ENCODE measurements at regions not wholly inside any gene's neighbourhood (a gene's known extent, or its start where the extent isn't known, plus 50 kb on each side); places are given as distances from the start of the nearest gene placed in this dataset.

GRCh38 chr12:67535971-67536370 lies 112.6 kb upstream of the DYRK2 start:
- Histone ChIP-seq H3K9me2 (replicated peaks; ENCODE audit: control insufficient read depth, low read length) (no peaks in the 10 kb centered on the region), H3K4me1 (ENCODE audit: control insufficient read depth, low read length) (no peaks in the 10 kb centered on the region), H3K9me3 (ENCODE audit: control insufficient read depth, insufficient read depth, low read length) (no peaks in the 10 kb centered on the region), H4K20me1 (ENCODE audit: control insufficient read depth, insufficient read depth, low read depth, low read length) (no peaks in the 10 kb centered on the region), H3K27me3 (ENCODE audit: control insufficient read depth, low read length) (no peaks in the 10 kb centered on the region), H3F3A (ENCODE audit: control insufficient read depth, insufficient read depth) (no peaks in the 10 kb centered on the region), H3K27ac (ENCODE audit: low read depth, low read length) (no peak overlapping the region), H3K79me2 (ENCODE audit: control insufficient read depth, low read length) (no peaks in the 10 kb centered on the region), H3K4me3 (ENCODE audit: low read length) (no peak overlapping the region), H3K4me2 (ENCODE audit: low read length) (no peak overlapping the region), H3K36me3 (ENCODE audit: control insufficient read depth, low read length) (no peaks in the 10 kb centered on the region)
- no peak for TF ChIP-seq CTCF (IDR thresholded peaks at IDR 0.05; ENCODE audit: low read depth, low read length, poor library complexity, severe bottlenecking)
- no peak for TF ChIP-seq EZH2phosphoT487 (IDR thresholded peaks at IDR 0.05; ENCODE audit: borderline replicate concordance, low read length)

GRCh38 chr12:67539329-67539728 lies 109.2 kb upstream of the DYRK2 start:
- H4K20me1 ChIP-seq (ENCODE audit: control insufficient read depth, insufficient read depth, low read depth, low read length) = no peaks in the 10 kb centered on the region
- H3K4me1 ChIP-seq (ENCODE audit: control insufficient read depth, low read length) = no peaks in the 10 kb centered on the region
- no peaks in the 10 kb centered on the region for H3K9me2 ChIP-seq (replicated peaks; ENCODE audit: control insufficient read depth, low read length)
- no peaks in the 10 kb centered on the region for H3K27me3 ChIP-seq (ENCODE audit: control insufficient read depth, low read length)
- H3F3A ChIP-seq (ENCODE audit: control insufficient read depth, insufficient read depth) = no peaks in the 10 kb centered on the region
- no peaks in the 10 kb centered on the region for H3K9me3 ChIP-seq (ENCODE audit: control insufficient read depth, insufficient read depth, low read length)
- no peak overlapping the region for H3K27ac ChIP-seq (ENCODE audit: low read depth, low read length)
- no peaks in the 10 kb centered on the region for H3K79me2 ChIP-seq (ENCODE audit: control insufficient read depth, low read length)
- TF ChIP-seq EZH2phosphoT487 (IDR thresholded peaks at IDR 0.05; ENCODE audit: borderline replicate concordance, low read length) = no peak
- no peak for TF ChIP-seq CTCF (IDR thresholded peaks at IDR 0.05; ENCODE audit: low read depth, low read length, poor library complexity, severe bottlenecking)
- H3K4me3 ChIP-seq (ENCODE audit: low read length) = no peak overlapping the region
- H3K36me3 ChIP-seq (ENCODE audit: control insufficient read depth, low read length) = no peaks in the 10 kb centered on the region
- H3K4me2 ChIP-seq (ENCODE audit: low read length) = no peak overlapping the region

GRCh38 chr12:67539946-67540345 lies 108.6 kb upstream of the DYRK2 start:
- H3K9me2 ChIP-seq (replicated peaks; ENCODE audit: control insufficient read depth, low read length) = no peaks in the 10 kb centered on the region
- no peaks in the 10 kb centered on the region for H3F3A ChIP-seq (ENCODE audit: control insufficient read depth, insufficient read depth)
- H4K20me1 ChIP-seq (ENCODE audit: control insufficient read depth, insufficient read depth, low read depth, low read length) = no peaks in the 10 kb centered on the region
- no peak overlapping the region for H3K4me3 ChIP-seq (ENCODE audit: low read length)
- H3K27ac ChIP-seq (ENCODE audit: low read depth, low read length) = no peak overlapping the region
- no peaks in the 10 kb centered on the region for H3K36me3 ChIP-seq (ENCODE audit: control insufficient read depth, low read length)
- H3K27me3 ChIP-seq (ENCODE audit: control insufficient read depth, low read length) = no peaks in the 10 kb centered on the region
- no peak overlapping the region for H3K4me2 ChIP-seq (ENCODE audit: low read length)
- no peaks in the 10 kb centered on the region for H3K79me2 ChIP-seq (ENCODE audit: control insufficient read depth, low read length)
- H3K4me1 ChIP-seq (ENCODE audit: control insufficient read depth, low read length) = no peaks in the 10 kb centered on the region
- TF ChIP-seq CTCF (IDR thresholded peaks at IDR 0.05; ENCODE audit: low read depth, low read length, poor library complexity, severe bottlenecking) (no peak), EZH2phosphoT487 (IDR thresholded peaks at IDR 0.05; ENCODE audit: borderline replicate concordance, low read length) (no peak)
- H3K9me3 ChIP-seq (ENCODE audit: control insufficient read depth, insufficient read depth, low read length) = no peaks in the 10 kb centered on the region
